Testis (tissue), 2 donors: ENCODE measurements at regions not wholly inside any gene's neighbourhood (a gene's known extent, or its start where the extent isn't known, plus 50 kb on each side); places are given as distances from the start of the nearest gene placed in this dataset.
A peak's percentile ranks its signal among the peaks of the same experiment; 100 is the strongest.

ENCODE experiments used
- DNase-seq: peaks from one replicate; pipeline ENCODE4 v3.0.0-alpha.2; 2019
- H3K27ac ChIP-seq, 2 donors: fragments of 200-600 bp; sonication (generic); one replicate each; pipeline ENCODE4 v1.5.1; 2019
- H3K27me3 ChIP-seq: fragments of 200-600 bp; sonication (generic); one replicate; pipeline ENCODE4 v1.5.1; 2019
- H3K36me3 ChIP-seq: fragments of 200-600 bp; sonication (generic); one replicate; pipeline ENCODE4 v1.5.1; 2017; ENCODE audit warnings: low read depth; ENCODE audit errors: missing control alignments
- H3K4me1 ChIP-seq: fragments of 200-600 bp; sonication (generic); one replicate; pipeline ENCODE4 v1.5.1; 2019
- H3K4me3 ChIP-seq, 2 donors: fragments of 200-600 bp; sonication (generic); one replicate each; pipeline ENCODE4 v1.5.1; 2017 to 2019
- H3K9me3 ChIP-seq: fragments of 200-600 bp; sonication (generic); one replicate; pipeline ENCODE4 v1.5.1; 2017
- POLR2A ChIP-seq: fragments of 450-650 bp; IDR thresholded peaks from one replicate; pipeline ENCODE4 v1.6.1; 2017; ENCODE audit warnings: antibody characterized with exemption, mild to moderate bottlenecking, moderate library complexity
- WGBS, 2 donors: methylation state at CpG; one replicate each; pipeline ENCODE4 v1.1.5; 2018; 5-methylcytosine and 5-hydroxymethylcytosine counted together
- intact Hi-C: fragments of 100-400 bp; cut with DNase I; formaldehyde crosslinking; loops from one replicate; pipeline ENCODE4 v1.15.1; 2023; ENCODE audit warnings: low total_unique reads
- TF ChIP-seq, protein P1 (sequence below), 3 experiments: fragments of 450-650 bp in 2 of 3; fragments of 200-600 bp in 1 of 3; sonication (generic) in 1 of 3; IDR thresholded peaks; one replicate each; pipeline ENCODE4 v1.5.1; 2016 to 2019; ENCODE audit warnings: antibody characterized with exemption in 3 of 3, mild to moderate bottlenecking in 2 of 3, moderate library complexity in 1 of 3

DNA sequence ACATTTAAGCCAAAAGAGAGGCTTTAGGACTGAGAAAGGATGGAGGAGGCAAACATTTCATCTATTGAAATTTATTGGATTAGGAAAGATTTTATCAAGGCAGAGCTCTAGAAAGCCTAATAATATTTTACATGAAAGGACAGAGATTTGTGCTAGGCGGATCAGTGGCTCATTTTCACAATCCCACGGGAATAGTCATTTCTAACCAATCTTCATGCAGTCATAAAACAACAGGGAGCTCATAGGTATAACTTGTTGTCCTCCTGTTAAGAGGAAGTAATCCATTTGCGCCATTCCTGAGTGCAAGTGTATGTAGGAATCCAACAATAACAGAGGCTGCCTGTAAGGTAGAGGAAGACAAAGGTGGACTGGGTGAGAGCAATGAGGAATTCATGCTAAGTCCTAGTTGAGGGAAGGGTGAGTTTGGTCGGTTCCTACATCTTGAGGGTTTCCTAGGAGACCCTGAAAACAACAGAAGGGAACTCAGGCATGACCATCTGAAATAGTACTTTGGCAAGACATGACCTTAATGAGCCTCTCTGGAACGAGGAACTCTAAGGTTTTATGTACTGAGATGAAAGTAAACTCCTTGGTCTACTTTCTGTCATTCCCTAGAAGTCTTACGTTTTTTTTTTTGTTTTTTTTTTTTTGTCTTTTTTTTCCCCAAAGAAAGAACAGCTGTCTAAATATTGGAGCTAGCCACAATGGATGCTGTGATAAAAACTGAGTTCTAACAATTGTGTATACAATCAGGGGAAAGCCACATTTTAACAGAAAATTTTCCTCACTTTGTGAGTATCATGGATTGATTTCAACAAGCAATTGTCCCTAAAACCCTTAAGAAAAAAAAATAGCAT is 89.7 kb downstream of the GEMIN8 start:
- H3K4me1 ChIP-seq, result no peaks in the 10 kb centered on the region
- H3K4me3 ChIP-seq, result no peak overlapping the region
- intact Hi-C loops, result no loop called here
- WGBS, 2 donors, result 37 to 39% methylated on average over 5 to 6 of the region's 6 CpGs
- H3K36me3 ChIP-seq, result no peaks in the 10 kb centered on the region
- no peak overlapping the region for H3K27ac ChIP-seq
- H3K27me3 ChIP-seq, result no peaks in the 10 kb centered on the region
- H3K9me3 ChIP-seq, result no peaks in the 10 kb centered on the region
- DNase-seq, result no peak
- TF ChIP-seq POLR2A, result no peak

DNA sequence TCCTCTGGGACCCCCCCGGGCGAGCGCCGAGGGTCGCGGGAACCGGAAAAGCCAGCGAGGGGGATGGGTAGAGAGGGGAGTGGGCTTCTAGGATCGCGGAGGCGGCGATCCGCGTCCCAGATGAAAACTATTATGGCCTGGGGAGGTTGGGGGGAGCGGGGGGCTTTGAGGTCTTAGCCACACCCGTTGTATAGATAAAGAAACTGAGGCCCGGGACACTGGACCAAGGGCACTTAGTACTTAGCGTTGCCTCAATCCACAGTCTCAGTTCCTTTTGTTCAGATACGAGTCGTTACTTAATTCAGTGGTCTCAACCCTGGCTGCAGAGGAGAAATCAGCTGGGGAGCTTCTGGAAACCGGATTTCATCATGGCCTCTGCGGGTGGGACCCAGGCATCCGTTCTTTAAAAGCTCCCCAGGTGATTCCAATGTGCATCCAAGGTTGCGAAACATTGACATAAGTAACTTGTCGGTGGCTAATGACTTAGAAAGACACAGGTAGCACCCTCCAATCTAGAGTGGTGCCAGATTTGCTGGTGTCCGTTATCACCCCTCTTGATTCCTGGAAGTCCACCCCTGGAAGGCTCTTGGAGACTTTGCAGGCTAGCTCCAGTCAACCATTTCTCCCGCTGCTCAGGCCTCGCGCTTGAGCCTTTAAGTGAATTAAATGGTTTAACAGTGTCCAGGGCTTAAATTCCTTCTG is 90.7 kb downstream of the GEMIN8 start:
- intact Hi-C loops, result no loop called here
- no peak for DNase-seq
- H3K4me3 ChIP-seq, result peak overlapping the region; percentile 44 to 64
- WGBS, 2 donors, result 16 to 19% methylated on average over 18 of the region's 29 CpGs
- no peak overlapping the region for H3K27ac ChIP-seq
- no peaks in the 10 kb centered on the region for H3K36me3 ChIP-seq
- no peaks in the 10 kb centered on the region for H3K27me3 ChIP-seq
- H3K4me1 ChIP-seq, result no peaks in the 10 kb centered on the region
- no peak for TF ChIP-seq POLR2A
- TF ChIP-seq, protein P1, sequence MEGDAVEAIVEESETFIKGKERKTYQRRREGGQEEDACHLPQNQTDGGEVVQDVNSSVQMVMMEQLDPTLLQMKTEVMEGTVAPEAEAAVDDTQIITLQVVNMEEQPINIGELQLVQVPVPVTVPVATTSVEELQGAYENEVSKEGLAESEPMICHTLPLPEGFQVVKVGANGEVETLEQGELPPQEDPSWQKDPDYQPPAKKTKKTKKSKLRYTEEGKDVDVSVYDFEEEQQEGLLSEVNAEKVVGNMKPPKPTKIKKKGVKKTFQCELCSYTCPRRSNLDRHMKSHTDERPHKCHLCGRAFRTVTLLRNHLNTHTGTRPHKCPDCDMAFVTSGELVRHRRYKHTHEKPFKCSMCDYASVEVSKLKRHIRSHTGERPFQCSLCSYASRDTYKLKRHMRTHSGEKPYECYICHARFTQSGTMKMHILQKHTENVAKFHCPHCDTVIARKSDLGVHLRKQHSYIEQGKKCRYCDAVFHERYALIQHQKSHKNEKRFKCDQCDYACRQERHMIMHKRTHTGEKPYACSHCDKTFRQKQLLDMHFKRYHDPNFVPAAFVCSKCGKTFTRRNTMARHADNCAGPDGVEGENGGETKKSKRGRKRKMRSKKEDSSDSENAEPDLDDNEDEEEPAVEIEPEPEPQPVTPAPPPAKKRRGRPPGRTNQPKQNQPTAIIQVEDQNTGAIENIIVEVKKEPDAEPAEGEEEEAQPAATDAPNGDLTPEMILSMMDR (IDR thresholded peaks at IDR 0.05), result no peak
- H3K9me3 ChIP-seq, result no peaks in the 10 kb centered on the region

DNA sequence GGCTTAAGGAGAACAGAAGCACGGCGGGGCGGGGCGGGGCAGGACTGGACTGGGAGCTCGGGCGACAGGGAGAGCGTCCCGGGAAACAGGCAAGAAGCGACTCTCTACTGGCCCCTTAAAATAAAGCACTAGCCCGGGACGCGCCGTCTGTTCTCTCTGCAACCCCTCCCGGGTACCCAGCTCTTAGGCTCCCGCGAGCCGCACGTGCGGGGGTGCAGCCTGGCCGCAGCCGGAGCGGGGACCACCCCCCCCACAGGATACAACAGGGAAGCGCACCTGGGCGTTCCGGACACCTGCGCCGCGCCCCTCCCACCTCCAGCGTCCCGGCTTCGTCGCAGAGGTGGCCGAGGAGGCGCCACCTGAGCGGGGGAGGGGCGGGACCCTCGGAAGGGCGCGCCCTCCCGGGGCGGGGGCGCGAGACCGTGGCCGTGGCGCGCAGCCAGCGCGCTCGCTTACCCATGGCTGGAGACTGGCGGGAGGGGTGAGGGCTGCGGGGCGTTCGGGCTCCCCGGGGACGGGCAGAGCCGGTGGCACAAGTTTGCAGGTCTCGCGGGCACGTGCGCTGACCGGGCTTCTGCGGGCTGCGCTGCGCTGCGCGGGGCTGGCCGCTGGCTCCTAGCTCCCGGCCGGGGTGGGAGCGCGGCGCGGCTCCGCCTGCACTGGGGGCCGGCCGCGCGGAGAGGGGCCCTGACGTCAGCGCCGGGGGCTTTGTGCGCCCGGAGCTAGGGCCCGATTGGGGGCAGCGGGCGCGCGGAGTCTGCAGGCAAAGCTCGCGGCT is 91.5 kb downstream of the GEMIN8 start:
- Histone ChIP-seq H3K36me3 (no peaks in the 10 kb centered on the region), H3K4me3 (peak overlapping the region; percentile 44 to 64), H3K27ac (no peak overlapping the region), H3K27me3 (no peaks in the 10 kb centered on the region), H3K9me3 (no peaks in the 10 kb centered on the region), H3K4me1 (no peaks in the 10 kb centered on the region)
- 0% methylated on average over 15 of the region's 91 CpGs; no CpG with 5 or more reads in 1 of the 2 donors for WGBS, 2 donors
- intact Hi-C loops, result no loop called here
- DNase-seq, result peak; percentile 30
- TF ChIP-seq, protein P1 (IDR thresholded peaks at IDR 0.05), result no peak
- TF ChIP-seq POLR2A, result no peak

DNA sequence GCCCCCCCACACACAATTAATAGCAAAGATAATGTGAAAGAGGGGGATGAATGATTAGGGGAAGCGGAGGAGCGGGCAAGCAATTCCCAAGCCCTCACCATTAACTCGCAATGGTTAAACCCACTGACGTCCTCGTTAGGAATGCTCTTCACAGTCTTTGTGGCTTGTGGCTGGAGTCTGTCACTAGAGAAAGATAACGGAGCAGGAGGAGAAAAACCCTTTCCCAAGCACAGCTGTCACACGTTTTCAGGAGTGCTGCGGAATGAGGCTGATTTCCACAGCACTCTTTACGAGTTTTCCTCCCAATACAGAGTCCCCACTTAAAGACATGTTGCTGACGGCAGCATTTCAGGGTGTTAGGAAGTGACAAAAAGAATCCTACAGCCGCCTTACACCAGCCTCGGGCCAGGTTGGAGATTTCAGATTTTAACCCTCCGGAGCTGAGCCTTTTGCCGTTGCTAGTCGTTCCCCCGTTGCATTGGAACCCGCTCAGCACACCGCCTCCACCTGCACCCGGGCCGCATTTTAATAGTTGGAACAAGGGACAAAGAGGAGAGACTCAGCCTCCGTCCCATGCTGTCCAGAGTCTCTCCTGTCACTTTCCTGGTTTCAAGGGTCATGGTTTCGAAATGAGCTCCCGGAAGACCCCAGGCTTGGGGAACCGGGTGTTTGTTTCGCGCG is 92.2 kb downstream of the GEMIN8 start:
- Histone ChIP-seq H3K36me3 (no peaks in the 10 kb centered on the region), H3K27me3 (no peaks in the 10 kb centered on the region), H3K4me3 (peak overlapping the region; percentile 44 to 64), H3K9me3 (no peaks in the 10 kb centered on the region), H3K27ac (no peak overlapping the region), H3K4me1 (no peaks in the 10 kb centered on the region)
- DNase-seq, result no peak
- intact Hi-C loops, result no loop called here
- no peak for TF ChIP-seq POLR2A
- TF ChIP-seq, protein P1 (IDR thresholded peaks at IDR 0.05), result no peak
- 5 to 21% methylated on average over 11 to 27 of the region's 27 CpGs for WGBS, 2 donors
